HEK293T (cell line): ENCODE measurements at regions not wholly inside any gene's neighbourhood (a gene's known extent, or its start where the extent isn't known, plus 50 kb on each side); places are given as distances from the start of the nearest gene placed in this dataset.

Experiments
- CTBP1 ChIP-seq: fragments of 450-650 bp; IDR thresholded peaks from 2 replicates; pipeline ENCODE4 v1.6.1; 2016; ENCODE audit warnings: borderline replicate concordance
- FOXA1 ChIP-seq: fragments of 450-650 bp; IDR thresholded peaks from 2 replicates; pipeline ENCODE4 v1.6.1; 2016; ENCODE audit warnings: mild to moderate bottlenecking
- HDGF ChIP-seq: fragments of 450-650 bp; IDR thresholded peaks from 2 replicates; pipeline ENCODE4 v1.6.1; 2017; ENCODE audit warnings: antibody characterized with exemption, borderline replicate concordance
- SP1 ChIP-seq: fragments of 450-650 bp; IDR thresholded peaks from 2 replicates; pipeline ENCODE4 v1.6.1; 2017
- ZNF384 ChIP-seq: fragments of 450-650 bp; IDR thresholded peaks from 2 replicates; pipeline ENCODE4 v1.6.1; 2016

DNA sequence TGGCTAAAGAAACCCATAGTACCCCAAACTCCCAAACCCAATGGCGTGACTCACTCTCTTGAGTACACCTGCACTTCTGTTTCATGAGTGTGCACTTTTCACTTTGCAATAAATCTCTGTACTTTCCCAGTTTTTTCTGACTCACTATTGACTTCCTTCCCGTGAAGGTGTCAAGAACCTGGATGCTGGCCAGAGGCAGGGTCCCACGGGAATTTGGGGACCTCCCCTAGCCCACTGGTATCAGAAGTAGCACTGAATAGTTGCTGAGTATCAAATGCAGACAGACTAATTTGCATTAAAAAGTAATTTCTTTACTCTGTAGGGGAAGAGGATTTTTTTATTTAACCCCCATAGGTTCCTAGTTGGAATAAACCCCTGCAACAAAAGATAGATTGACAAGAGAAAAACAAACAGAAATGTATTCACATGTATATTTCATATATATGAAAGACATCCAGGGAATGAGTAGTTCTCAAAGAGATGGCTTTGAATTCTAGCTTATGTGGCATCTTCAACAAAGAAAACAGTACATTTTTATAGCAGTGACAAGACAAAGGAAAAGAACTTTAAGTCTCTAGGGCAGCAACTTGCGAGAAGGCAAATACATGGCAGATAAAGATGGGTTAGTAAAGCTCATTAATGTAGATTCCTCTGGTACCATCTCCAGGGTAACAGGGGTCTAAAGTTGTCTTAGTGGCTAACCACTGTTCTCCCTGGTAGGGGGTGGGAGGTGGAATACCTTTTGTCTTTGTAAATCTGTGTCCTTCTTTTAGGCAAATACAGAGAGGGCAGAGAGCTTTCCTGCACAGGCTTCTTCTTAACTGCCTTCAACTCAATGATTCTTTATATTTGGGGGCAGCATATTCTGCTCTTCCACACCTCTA, 385.5 kb upstream of the PDZRN3 start:
- TF ChIP-seq HDGF (no peak), FOXA1 (no peak), CTBP1 (no peak), SP1 (no peak), ZNF384 (no peak)
